IMR-90 (cell line): ENCODE measurements at regions not wholly inside any gene's neighbourhood (a gene's known extent, or its start where the extent isn't known, plus 50 kb on each side); places are given as distances from the start of the nearest gene placed in this dataset.

ENCODE experiments used
- ATAC-seq: fragments of 200-7000 bp; cut with Tn5 transposase; 2 replicates; pipeline ENCODE4 v1.9.1; 2020; ENCODE audit warnings: low read depth, mild to moderate bottlenecking, moderate library complexity
- BruUV-seq: library from RNA; stranded (reverse); fragments of 400-500 nt; replicated peaks from 2 replicates; lab custom pipeline; 2021; lab: Mats Ljungman, UMichigan
- CTCF ChIA-PET: fragments of 300-600 bp; formaldehyde crosslinking; extraction: SDS; loops from one replicate; lab custom pipeline; 2021; ENCODE audit warnings: antibody characterized with exemption; lab: Yijun Ruan, JAX
- POLR2A ChIA-PET: fragments of 300-600 bp; sonication (Branson Sonifier 250); formaldehyde crosslinking; loops from one replicate; lab custom pipeline; 2022; ENCODE audit warnings: antibody characterized with exemption; ENCODE audit not compliant: unreplicated experiment; lab: Charles Lee
- DNase-seq: peaks from one replicate; pipeline ENCODE4 v3.0.0; 2013
- H2AFZ ChIP-seq: replicated peaks from 2 replicates; pipeline ENCODE3; 2013; ENCODE audit warnings: low read length, mild to moderate bottlenecking; ENCODE audit not compliant: poor library complexity
- H2AK5ac ChIP-seq: 2 replicates; pipeline ENCODE4 v1.6.1; 2013; ENCODE audit warnings: low read depth, low read length, inconsistent platforms
- H2AK9ac ChIP-seq: replicated peaks from 2 replicates; pipeline ENCODE3; 2013; ENCODE audit warnings: mild to moderate bottlenecking, low read depth, low read length, moderate library complexity; ENCODE audit not compliant: poor library complexity
- H2BK120ac ChIP-seq: 2 replicates; pipeline ENCODE4 v1.6.1; 2013; ENCODE audit warnings: low read depth, low read length, inconsistent platforms
- H2BK15ac ChIP-seq: 3 replicates; pipeline ENCODE4 v1.6.1; 2013; ENCODE audit warnings: low read depth, low read length, inconsistent platforms
- H2BK20ac ChIP-seq: 2 replicates; pipeline ENCODE4 v1.6.1; 2013; ENCODE audit warnings: low read depth, mild to moderate bottlenecking, inconsistent platforms, low read length, moderate library complexity
- H2BK5ac ChIP-seq: 2 replicates; pipeline ENCODE4 v1.6.1; 2013; ENCODE audit warnings: mild to moderate bottlenecking, low read depth, low read length, inconsistent platforms; ENCODE audit not compliant: poor library complexity, severe bottlenecking
- H3K14ac ChIP-seq: replicated peaks from 2 replicates; pipeline ENCODE4 v1.6.1; 2013; ENCODE audit warnings: low read depth, low read length, inconsistent platforms
- H3K18ac ChIP-seq: 2 replicates; pipeline ENCODE4 v1.6.1; 2013; ENCODE audit warnings: low read depth, low read length, control low read depth
- H3K23ac ChIP-seq: 2 replicates; pipeline ENCODE4 v1.6.1; 2013; ENCODE audit warnings: low read depth, low read length, inconsistent platforms
- H3K27ac ChIP-seq: 2 replicates; pipeline ENCODE4 v1.5.1; 2013; ENCODE audit warnings: mild to moderate bottlenecking, control low read depth, low read length; ENCODE audit not compliant: insufficient read depth
- H3K27me3 ChIP-seq: 2 replicates; pipeline ENCODE4 v1.6.1; 2013; ENCODE audit warnings: low read length; ENCODE audit not compliant: control insufficient read depth, insufficient read depth
- H3K36me3 ChIP-seq: 2 replicates; pipeline ENCODE4 v1.6.1; 2013; ENCODE audit warnings: low read length, mixed read lengths; ENCODE audit not compliant: control insufficient read depth, insufficient read depth
- H3K4ac ChIP-seq: 2 replicates; pipeline ENCODE4 v1.6.1; 2013; ENCODE audit warnings: low read depth, low read length, inconsistent platforms
- H3K4me1 ChIP-seq: 2 replicates; pipeline ENCODE4 v1.6.1; 2013; ENCODE audit warnings: low read length, mixed read lengths; ENCODE audit not compliant: control insufficient read depth, insufficient read depth
- H3K4me2 ChIP-seq: 2 replicates; pipeline ENCODE4 v1.6.1; 2013; ENCODE audit warnings: low read depth, mild to moderate bottlenecking, control low read depth, low read length, moderate library complexity
- H3K4me3 ChIP-seq: 2 replicates; pipeline ENCODE4 v1.5.1; 2013; ENCODE audit warnings: low read depth, mild to moderate bottlenecking, control low read depth, low read length, moderate library complexity; ENCODE audit not compliant: insufficient read depth
- H3K56ac ChIP-seq: 2 replicates; pipeline ENCODE4 v1.6.1; 2013; ENCODE audit warnings: low read length, inconsistent platforms; ENCODE audit not compliant: insufficient read depth; ENCODE audit errors: extremely low read depth
- H3K79me1 ChIP-seq, 2 experiments: 2 replicates each; pipeline ENCODE4 v1.6.1; 2013; ENCODE audit warnings: low read length in 2 of 2, inconsistent platforms in 1 of 2, low read depth in 1 of 2
- H3K9ac ChIP-seq: 2 replicates; pipeline ENCODE4 v1.6.1; 2013; ENCODE audit warnings: low read depth, low read length, control low read depth
- H3K9me1 ChIP-seq: 2 replicates; pipeline ENCODE4 v1.6.1; 2013; ENCODE audit warnings: low read length, inconsistent platforms; ENCODE audit not compliant: insufficient read depth
- H3K9me3 ChIP-seq: 2 replicates; pipeline ENCODE4 v1.6.1; 2013; ENCODE audit warnings: low read length; ENCODE audit not compliant: control insufficient read depth, insufficient read depth
- H4K20me1 ChIP-seq: 2 replicates; pipeline ENCODE4 v1.6.1; 2013; ENCODE audit warnings: low read length, inconsistent platforms; ENCODE audit not compliant: insufficient read depth
- H4K5ac ChIP-seq: 2 replicates; pipeline ENCODE4 v1.6.1; 2013; ENCODE audit warnings: mild to moderate bottlenecking, low read depth, low read length, control low read depth
- H4K8ac ChIP-seq, 2 experiments: 2 replicates each; pipeline ENCODE4 v1.6.1; 2013; ENCODE audit warnings: low read depth in 2 of 2, low read length in 2 of 2, control low read depth in 1 of 2, inconsistent platforms in 1 of 2
- H4K91ac ChIP-seq: 2 replicates; pipeline ENCODE4 v1.6.1; 2013; ENCODE audit warnings: low read depth, low read length, inconsistent platforms; ENCODE audit not compliant: insufficient read depth
- ELK1 ChIP-seq: fragments of 150-350 bp; IDR thresholded peaks from 2 replicates; pipeline ENCODE4 v1.6.1; 2016; ENCODE audit warnings: low read depth, mild to moderate bottlenecking, low read length, moderate library complexity, borderline replicate concordance
- FOS ChIP-seq: fragments of 150-350 bp; IDR thresholded peaks from 2 replicates; pipeline ENCODE4 v1.6.1; 2016; ENCODE audit warnings: low read depth, low read length
- POLR2A ChIP-seq: IDR thresholded peaks from 2 replicates; pipeline ENCODE4 v1.6.1; 2012; ENCODE audit warnings: mild to moderate bottlenecking, low read depth, low read length
- WGBS, 2 experiments: methylation state at CpG; one replicate each; pipeline versions ENCODE4 v1.1.5 to v1.1.7; 2013; ENCODE audit warnings: missing lambda C conversion rate in 2 of 2; ENCODE audit not compliant: insufficient read length in 1 of 2; ENCODE audit errors: extremely low coverage in 2 of 2; 5-methylcytosine and 5-hydroxymethylcytosine counted together
- dilution Hi-C: fragments of 300-500 bp; cut with HindIII; formaldehyde crosslinking; loops from one replicate; pipeline ENCODE4 v1.14.3; 2018; ENCODE audit warnings: low sequenced_read_pairs; ENCODE audit not compliant: unreplicated experiment
- in situ Hi-C: fragments of 300-500 bp; cut with MboI; formaldehyde crosslinking; loops from 3 replicates; pipeline ENCODE4 v1.14.3; 2019; ENCODE audit warnings: low sequenced_read_pairs, inconsistent platforms, mixed read lengths
- intact Hi-C: fragments of 100-400 bp; cut with micrococcal nuclease; formaldehyde crosslinking; loops from 2 replicates; pipeline ENCODE4 v1.10.0; 2022

GRCh38 chr14:106679776-106680175, 1153.4 kb downstream of the TMEM121 start:
- Histone ChIP-seq H4K20me1 (no peaks in the 10 kb centered on the region), H2BK15ac (no peak overlapping the region), H3K4me2 (no peak overlapping the region), H3K27me3 (no peaks in the 10 kb centered on the region), H3K79me1 (no peaks in the 10 kb centered on the region), H4K8ac (no peak overlapping the region), H3K23ac (no peak overlapping the region), H3K27ac (no peak overlapping the region), H3K14ac (no peak overlapping the region), H2BK120ac (no peak overlapping the region), H3K9me3 (peaks cover 8% of the 10 kb centered on the region), H2BK20ac (no peak overlapping the region), H2BK5ac (no peak overlapping the region), H2AFZ (no peak overlapping the region), H3K9me1 (no peaks in the 10 kb centered on the region), H2AK5ac (no peak overlapping the region), H3K4ac (no peak overlapping the region), H2AK9ac (no peak overlapping the region), H3K18ac (no peak overlapping the region), H3K56ac (no peak overlapping the region), H3K36me3 (no peaks in the 10 kb centered on the region), H3K4me1 (no peaks in the 10 kb centered on the region), H4K91ac (no peak overlapping the region), H3K4me3 (no peak overlapping the region), H4K5ac (no peak overlapping the region), H3K9ac (no peak overlapping the region)
- TF ChIP-seq ELK1 (no peak), FOS (no peak), POLR2A (no peak)
- no CpG with 5 or more reads among the region's 5 CpGs for WGBS, 2 experiments
- in situ Hi-C loops, result no loop called here
- ATAC-seq, result no peak
- ChIA-PET POLR2A (no interaction called here), CTCF (no interaction called here)
- no peak for DNase-seq
- no TSS peak for BruUV-seq
- dilution Hi-C loops, result no loop called here
- intact Hi-C loops, result no loop called here
